C4-2B (cell line): ENCODE measurements at regions not wholly inside any gene's neighbourhood (a gene's known extent, or its start where the extent isn't known, plus 50 kb on each side); places are given as distances from the start of the nearest gene placed in this dataset.
"Not testable (repeated sequence)": the region's sequence is repeated elsewhere in the genome, so short reads cannot be mapped to it uniquely, and the experiment has no call there.

Experiments
- CTCF ChIP-seq: fragments of 450-650 bp; conservative IDR thresholded peaks from 2 replicates; pipeline ENCODE4 v1.5.1; 2017; ENCODE audit warnings: mild to moderate bottlenecking
- ZFX ChIP-seq: fragments of 450-650 bp; IDR thresholded peaks from 2 replicates; pipeline ENCODE4 v1.6.1; 2017

- TF ChIP-seq CTCF, ZFX: not testable (repeated sequence)
These were observed 119.1 kb upstream of the CARD11 start for GRCh38 chr7:3162798-3163197.
